ENCODE measurements at regions not wholly inside any gene's neighbourhood (a gene's known extent, or its start where the extent isn't known, plus 50 kb on each side); places are given as distances from the start of the nearest gene placed in this dataset.
"Not testable (repeated sequence)": the region's sequence is repeated elsewhere in the genome, so short reads cannot be mapped to it uniquely, and the experiment has no call there.

DNA sequence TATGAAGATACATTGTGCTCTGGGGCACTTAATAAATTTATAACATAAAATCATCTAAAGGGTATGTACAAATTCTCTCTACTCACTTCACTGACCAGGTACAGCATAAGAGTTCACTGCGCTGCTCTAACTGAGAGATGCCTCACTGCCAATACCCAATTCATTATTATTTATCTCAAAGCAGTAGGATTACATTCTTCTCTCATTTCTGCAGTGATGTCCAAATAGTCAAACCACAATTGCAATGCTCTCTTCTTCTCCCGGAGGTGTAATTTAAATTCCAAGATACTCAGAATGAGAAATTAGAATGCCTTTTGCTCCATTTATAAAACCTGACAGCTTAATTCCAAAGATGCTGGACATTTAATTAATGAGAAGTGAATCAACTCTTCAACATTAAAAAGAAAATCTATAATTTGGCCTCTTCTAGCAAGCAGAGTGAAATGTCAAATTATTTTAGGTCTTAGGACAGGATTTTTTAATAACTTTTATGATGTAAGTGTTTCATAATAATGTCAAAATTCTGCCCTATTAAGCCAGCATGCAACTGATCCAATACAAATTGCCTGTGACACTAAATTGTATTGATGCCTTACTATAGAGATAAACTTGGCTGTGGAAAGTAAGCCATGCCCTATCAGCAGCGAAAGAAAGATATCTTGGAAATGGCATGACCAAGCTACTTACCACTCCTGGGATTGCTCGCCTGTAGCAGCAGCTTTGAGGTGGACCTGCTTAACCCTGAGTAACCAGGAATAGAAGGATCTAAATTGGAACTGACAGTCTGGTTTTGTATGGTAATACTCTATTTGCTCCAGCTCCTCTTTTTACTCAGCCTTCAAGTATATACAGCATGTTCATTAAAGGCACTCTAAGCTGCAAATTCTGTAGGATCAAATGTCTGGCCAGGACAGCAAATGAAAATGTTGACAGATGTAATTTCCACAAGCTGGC lies 374.2 kb upstream of the TYRP1 start:
- DNase-seq, result no peak

DNA sequence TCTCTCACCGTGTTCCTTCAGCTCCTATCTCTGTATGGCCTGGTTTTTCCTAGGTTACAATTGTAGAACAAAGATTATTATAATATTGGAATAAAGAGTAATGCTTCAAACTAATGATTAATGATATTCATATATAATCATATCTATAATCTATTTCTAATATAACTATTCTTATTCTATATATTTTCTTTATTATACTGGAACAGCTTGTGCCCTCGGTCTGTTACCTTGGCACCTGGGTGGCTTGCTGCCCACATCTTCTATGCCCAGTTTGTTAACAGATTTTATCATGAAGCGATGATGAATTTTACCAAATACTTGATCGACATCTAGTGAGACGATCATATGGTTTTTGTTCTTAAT lies 363.6 kb upstream of the TYRP1 start:
- DNase-seq, result no peak

DNA sequence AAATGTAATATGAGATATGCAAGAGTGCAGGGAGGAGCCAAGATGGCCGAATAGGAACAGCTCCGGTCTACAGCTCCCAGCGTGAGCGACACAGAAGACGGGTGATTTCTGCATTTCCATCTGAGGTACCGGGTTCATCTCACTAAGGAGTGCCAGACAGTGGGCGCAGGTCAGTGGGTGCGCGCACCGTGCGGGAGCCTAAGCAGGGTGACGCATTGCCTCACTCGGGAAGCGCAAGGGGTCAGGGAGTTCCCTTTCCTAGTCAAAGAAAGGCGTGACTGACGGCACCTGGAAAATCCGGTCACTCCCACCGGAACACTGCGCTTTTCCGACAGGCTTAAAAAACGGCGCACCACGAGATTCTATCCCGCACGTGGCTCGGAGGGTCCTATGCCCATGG lies 359.2 kb upstream of the TYRP1 start:
- not testable (repeated sequence) for DNase-seq

DNA sequence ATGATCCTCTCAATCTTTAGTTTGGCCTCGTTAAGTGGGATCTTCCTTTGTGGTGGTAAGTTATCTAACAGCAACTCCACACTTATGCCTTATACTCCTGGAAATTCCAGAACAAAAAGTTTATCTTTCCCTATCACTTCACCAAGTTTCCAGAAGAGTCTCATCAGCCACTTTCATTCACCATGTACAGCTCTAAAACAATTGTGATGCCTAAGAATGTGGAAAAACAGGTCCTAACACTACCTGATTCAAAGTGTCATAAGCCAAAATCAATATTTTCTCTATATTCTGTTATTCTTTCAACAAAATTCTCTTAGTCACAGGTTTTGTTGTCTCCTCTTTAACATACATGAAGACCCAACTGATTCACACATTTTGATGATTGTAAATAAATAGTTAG lies 342.4 kb upstream of the TYRP1 start:
- no peak for DNase-seq

DNA sequence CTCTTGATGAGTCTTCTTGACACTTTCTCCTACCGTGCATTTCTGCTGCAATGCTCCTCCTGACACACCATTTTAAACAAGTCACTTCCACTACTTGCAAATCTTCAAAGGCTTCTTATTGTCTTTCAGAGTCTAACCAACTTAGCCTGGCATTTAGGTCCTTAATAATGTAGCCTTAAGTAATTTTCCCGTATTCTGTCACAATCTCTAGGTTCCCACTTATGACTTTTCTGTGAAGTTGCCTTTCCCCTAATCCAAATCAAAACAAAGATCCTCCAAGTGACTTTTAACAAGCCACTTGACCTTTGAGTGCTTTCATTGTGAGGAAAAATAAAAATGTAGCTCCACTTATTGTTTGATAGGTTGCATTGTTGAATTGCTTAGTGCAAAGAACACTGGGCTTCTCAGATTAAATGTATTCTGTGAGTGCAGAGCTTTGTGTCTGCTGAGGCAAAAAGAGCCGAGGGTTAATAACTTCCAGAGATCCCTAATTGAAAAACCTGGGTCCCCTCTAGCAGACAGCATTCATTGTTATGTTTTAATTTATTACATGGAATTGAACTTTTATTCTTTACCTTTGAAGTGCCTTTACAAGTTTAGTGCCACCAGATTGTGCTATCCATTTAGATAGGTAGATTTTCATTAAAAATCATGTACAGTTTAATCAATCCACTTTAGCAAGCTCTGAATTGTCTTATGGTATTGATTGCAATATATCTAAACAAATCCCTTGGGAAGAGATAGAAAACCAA lies 341.7 kb upstream of the TYRP1 start:
- no peak for DNase-seq

DNA sequence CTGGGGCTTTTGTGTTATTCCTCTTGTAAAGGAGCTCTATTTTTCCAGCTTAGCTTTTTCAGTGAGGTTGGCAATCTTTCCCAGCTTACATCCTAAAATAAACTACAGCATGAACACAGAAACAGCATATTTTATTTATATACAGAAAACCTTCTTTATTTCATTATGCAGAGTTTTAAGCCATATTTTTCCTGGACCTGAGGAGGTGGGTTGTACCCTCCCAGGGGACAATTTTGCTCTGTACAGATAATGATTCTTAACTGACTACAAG lies 341.2 kb upstream of the TYRP1 start:
- no peak for DNase-seq

DNA sequence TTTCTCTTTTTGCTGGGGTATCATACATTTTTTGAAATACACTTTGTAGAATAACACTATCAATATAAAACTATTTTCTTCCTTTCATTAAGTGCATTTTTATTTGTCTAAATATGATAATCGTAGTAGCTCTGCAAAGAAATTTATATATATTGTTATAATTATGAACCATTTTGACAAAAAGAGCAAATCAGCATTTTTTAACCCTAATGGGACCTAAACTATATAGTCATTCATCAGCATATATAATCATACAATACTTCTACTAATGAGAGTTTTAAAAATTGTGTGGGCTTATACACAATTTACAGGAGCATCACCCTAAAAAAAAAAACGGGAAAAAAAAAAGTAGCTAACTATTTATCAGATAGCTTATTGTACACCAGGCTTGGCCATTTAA lies 329.7 kb upstream of the TYRP1 start:
- no peak for DNase-seq

DNA sequence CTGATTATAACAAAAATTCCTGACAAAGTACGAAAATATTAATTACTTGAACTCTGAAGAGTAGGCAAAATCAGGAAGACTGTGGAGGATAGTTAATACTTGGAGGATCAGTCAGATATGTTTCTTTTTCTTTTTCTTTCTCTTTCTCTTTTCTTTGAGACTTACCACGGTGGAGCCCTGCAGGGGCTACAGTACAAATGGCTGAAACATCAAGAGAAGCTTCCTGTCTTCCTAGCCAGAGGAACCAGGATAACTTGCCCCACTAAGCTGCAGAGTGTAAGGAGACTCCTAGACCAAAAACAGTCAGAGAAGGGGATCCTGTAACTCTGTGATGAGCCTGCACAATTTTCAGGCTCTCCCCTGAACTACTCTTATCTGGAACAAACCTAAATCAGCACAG lies 324.6 kb upstream of the TYRP1 start:
- no peak for DNase-seq

DNA sequence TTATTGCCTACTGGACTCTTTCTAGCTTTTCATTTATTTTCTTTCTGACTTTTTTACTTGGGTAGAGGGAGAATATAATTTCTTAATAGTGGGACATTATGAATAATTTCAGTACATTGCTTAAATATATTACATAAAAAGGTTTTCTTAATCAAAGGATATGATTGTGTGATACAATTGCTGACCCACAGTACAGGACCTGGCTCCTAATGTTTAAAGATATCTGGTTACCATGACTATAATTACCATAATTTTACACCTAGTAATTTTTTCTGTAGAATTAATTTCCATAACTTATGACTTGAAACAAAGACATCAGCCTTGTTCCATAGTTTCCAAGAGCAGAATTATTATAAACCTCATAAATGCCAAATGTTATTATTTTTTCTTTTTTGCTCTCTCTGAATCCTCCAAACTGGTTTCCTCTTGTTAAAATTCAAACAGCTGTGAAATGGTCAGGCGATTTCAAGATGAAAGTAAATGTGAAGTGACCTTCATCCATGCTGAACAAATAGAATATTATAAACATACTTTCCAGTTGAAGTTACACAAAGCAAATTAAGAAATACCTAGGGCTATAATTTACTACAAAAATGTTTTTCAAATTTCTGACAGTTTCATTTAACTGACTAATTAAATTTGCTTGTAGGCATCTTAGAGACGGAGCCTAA lies 301.2 kb upstream of the TYRP1 start:
- no peak for DNase-seq

DNA sequence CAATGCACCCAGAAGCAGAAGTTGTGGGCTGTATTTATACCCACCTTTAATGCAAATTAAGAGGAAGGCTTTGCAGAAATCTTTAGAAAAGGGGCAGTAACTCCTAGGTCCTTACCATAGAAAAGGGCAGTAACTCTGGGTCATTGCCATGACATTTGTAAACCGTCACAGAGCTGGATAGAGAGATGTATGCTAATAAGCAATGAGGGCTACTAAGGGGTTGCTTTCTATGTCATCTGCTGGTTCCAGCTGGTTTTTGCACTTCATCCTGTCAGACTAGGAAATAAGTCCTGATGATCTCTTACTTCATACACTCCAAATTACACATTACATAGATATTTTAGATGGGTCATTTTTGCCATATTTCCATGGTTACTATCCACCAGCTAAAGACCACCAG lies 299.1 kb upstream of the TYRP1 start:
- DNase-seq, result no peak

DNA sequence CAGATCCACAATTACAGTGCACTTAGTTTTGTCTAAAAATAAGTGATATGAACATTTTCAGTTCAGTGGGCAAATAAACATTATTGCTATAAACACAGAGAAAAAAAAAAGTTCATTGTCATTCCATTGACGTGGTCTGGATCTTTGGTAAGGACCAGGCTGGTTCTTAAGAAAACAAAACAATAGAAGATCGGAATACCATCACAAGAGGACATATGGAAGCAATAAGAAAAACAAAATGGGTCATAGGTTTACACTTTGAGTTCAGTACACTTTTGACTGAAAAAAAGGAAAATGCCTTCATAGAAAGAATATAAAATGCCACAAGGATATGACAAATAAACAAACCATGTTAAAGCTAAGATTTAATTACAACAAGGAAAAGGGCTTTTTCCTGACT lies 289.5 kb upstream of the TYRP1 start:
- no peak for DNase-seq

DNA sequence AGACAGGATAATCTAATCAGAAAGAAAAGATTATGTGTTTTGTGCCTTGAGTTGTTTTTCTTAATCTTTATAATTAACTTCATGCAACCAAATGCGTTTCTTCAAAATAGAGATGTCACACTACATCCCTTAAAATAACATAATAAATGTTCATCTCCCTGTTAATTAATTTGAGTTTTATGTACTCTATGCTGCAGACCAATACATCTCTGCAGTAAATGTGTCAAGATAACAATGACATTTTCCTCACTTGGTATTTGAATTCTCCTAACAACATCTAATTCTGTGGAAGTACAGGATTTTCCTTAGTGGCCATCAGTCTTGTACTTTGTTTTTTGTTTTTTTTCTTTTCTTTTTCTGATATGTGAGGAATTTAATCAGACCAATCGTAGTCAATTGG lies 279.2 kb upstream of the TYRP1 start:
- DNase-seq, result no peak

DNA sequence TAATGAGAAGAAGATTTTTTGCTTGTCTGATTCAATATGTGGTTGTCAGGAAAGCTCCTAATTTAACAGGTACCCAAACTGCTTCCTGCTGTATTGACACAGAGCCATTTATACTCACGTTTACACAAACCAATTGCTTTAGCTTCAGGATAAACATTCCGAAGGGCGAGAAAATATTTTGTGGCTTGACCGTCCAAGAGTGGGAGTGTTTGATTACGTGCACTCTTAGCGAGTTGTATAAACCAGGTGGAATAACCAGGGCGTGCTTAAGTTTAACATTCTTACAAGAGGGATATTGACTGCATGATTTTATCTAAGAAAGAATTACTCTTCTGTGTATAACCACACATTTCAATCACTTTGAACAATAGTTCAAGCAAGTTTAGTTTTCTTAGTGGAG lies 278.7 kb upstream of the TYRP1 start:
- no peak for DNase-seq

DNA sequence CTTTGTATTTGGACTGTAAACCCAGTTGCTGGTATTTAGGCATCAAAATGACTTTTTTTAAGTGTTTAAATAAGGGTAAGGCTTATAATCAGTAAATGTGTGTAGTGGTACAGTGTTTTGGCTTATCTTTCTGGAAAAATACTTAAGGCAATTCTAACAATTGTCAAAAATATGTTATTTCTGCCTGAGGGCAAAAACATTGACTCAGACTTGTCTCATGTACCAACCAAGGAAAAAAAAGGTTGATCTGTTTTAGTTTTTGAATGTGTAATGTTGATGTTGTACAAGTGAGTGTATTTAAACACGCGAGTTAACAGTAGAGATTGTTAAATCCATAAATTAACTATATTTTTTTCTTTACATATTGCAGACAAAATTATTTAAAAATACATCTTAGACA lies 277.8 kb upstream of the TYRP1 start:
- DNase-seq, result no peak

DNA sequence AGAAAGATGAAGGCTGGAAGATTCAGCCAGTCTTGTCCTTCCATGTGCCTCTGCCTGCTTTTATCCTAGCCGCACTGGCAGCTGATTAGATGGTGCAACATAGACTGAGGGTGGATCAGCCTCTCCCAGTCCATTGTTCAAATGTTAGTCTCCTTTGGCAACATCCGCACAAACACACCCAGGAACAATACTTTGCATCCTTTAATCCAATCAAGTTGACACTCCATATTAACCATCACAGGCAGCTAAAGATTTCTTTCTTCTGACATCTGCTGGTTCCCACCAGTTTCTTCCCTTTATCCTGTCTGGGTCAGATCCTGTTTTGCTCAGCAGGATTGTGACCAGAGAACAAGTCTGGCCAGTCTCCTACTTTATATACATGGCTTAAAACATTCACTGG lies 276.5 kb upstream of the TYRP1 start:
- DNase-seq, result no peak

DNA sequence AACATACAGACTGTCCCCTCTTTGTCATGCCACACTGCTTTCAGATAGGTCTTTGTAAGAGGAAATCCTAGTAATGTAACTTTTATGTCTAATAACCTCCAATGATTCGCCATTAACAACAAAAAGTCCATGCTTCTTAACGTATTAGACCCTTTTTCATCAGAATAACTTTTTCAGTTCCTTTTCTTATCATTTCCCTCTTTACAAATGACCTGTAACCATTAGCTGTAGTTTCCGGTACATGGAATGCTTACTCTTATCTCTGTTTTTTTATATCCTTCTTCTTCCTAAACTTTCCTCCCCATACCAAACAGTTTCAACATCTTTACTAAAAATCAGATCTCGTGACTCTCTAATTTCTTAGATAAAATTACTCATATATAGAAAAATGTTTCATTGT lies 268.9 kb upstream of the TYRP1 start:
- DNase-seq, result no peak

DNA sequence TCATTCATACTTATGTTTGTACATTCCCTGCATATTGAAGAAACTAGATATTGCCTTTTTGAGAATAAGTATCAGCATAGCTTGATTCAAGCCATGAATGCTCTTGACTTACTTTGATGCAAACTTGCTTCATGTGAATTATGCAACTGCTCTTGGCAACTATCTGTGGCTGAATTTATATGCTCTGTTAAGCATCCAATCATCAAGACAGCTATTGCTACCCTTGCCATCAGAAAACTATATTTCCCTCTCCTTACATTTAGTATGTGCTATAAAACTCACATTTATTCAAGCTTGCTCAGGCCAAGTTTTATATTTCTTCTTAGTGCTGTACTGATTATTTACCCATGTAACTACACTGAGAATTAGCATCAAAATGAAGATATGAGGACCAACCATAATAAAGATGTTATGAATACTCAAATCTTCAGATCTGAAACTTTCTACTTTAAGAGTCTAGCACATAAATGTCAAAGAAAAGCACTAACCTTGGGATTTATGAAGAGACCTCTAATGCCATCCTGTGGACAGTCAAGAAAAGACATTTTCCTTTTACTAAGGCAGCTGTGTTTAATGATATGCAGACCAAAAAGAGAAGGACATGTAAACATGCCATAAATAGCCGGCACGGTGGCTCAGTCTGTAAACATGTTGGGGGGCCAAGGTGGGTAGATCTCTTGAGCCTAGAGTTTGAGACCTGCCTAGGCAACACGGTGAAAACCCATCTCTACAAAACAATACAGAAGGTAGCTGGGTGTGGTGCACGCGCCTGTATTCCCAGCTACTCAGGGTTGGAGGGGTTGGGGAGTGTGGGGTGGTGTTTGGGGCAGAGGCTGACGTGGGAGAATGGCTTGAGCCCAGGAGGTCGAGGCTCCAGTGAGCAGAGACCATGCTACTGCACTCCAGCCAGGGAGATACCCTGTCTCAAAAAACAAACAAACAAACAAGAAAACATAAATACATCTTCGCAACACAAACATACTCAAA lies 267.0 kb upstream of the TYRP1 start:
- peak; percentile 28 for DNase-seq

DNA sequence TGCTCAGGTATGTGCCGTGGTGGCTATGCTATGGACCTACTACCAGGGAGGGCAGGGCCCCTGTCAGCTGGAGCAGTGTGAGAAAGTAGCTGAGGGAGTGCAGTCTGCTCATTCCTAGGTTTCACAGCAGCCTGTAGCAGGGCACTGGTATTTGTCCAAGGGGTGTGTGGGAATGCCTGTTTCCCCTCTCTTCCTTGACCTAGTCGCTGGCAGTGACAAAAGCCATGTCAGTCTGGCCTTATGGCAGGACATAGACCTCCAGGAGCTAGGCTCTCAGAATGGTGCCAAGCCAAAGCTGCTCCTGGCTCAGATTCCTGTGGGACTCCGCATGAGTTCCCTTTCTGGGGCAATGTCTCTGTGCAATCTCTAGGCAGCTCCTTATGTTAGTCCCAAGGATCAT lies 253.9 kb upstream of the TYRP1 start:
- no peak for DNase-seq

DNA sequence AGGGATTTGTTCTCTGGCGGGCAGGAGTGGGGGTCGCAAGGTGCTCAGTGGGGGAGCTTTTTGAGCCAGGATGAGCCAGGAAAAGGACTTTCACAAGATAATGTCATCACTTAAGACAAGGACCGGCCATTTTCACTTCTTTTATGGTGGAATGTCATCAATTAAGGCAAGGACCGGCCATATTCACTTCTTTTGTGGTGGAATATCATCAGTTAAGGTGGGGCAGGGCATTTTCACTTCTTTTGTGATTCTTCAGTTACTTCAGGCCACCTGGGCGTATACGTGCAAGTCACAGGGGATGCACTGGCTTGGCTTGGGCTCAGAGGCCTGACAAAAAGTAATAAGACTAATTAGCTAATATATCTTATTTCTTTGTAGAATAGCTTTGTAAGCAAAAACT lies 252.1 kb upstream of the TYRP1 start:
- DNase-seq, result not testable (repeated sequence)

DNA sequence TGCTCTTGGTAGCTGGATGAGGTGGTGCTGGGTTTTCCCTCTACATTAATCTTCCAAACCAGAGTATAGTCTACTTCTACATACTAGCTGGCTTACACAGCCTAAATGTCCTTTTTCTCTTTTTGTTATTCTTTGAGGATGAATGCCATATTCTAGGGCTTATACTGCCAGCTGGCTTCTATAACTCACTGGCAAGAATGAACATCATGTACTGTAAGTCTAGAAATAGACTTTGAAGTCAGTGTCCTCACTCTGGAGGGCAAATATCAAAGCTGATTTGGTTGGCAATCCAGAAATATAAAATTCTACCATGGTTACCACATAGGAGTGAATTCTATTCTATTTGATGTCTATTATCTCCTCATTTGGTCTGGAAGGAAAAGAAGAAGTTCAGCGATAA lies 251.7 kb upstream of the TYRP1 start:
- DNase-seq, result no peak

DNA sequence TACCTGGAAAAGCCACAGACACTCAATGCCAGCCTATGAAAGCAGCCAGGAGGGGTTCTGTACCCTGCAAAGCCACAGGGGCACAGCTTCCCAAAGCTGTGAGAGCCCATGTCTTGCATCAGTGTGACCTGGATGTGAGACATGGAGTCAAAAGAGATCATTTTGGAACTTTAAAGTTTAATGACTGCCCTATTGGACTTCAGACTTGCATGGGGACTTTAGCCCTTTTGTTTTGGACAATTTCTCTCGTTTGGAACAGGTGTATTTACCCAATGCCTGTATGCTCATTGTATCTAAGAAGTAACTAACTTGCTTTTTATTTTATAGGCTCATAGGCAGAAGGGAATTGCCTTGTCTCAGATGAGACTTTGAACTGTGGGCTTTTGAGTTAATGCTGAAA lies 244.9 kb upstream of the TYRP1 start:
- DNase-seq, result no peak

DNA sequence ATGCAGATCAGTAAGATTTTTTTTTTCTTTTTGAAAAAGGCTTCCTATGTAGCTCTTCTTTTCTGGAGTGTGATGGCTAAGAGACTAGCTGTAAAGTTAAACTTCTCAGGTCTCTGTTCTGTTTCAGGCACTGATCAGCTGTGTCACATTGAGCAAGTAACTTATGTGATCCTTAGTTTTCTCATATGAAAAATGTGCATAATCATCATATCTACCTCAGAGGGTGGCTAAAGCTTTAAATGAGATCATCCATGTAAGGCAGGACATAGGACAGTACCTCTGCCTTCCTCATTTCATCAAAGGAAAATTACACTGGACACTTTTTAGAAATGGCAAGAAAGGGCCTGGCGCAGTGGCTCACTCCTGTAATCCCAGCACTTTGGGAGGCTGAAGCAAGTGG lies 235.9 kb upstream of the TYRP1 start:
- no peak for DNase-seq
